Trophoblast cell (in vitro differentiated cells and primary cell): ENCODE measurements at regions not wholly inside any gene's neighbourhood (a gene's known extent, or its start where the extent isn't known, plus 50 kb on each side); places are given as distances from the start of the nearest gene placed in this dataset.

Experiments
- DNase-seq, 2 donors: peaks; one replicate each; pipeline ENCODE4 v3.0.0-alpha.2; 2016
- H2AFZ ChIP-seq: 2 replicates; pipeline ENCODE4 v1.6.1; 2013; ENCODE audit warnings: low read length, moderate library complexity, mild to moderate bottlenecking; ENCODE audit not compliant: insufficient read depth, poor library complexity
- H2AK5ac ChIP-seq: 2 replicates; pipeline ENCODE4 v1.6.1; 2013; ENCODE audit warnings: mild to moderate bottlenecking, low read length
- H2BK120ac ChIP-seq: 2 replicates; pipeline ENCODE4 v1.6.1; 2013; ENCODE audit warnings: low read length, mild to moderate bottlenecking, moderate library complexity; ENCODE audit not compliant: insufficient read depth, poor library complexity
- H2BK12ac ChIP-seq: 2 replicates; pipeline ENCODE4 v1.6.1; 2013; ENCODE audit warnings: mild to moderate bottlenecking, low read length, moderate library complexity
- H2BK5ac ChIP-seq: 2 replicates; pipeline ENCODE4 v1.6.1; 2013; ENCODE audit warnings: low read length, low read depth, moderate library complexity, mild to moderate bottlenecking; ENCODE audit not compliant: poor library complexity
- H3K14ac ChIP-seq: 2 replicates; pipeline ENCODE4 v1.6.1; 2013; ENCODE audit warnings: mild to moderate bottlenecking, low read length
- H3K18ac ChIP-seq: 2 replicates; pipeline ENCODE4 v1.6.1; 2013; ENCODE audit warnings: mild to moderate bottlenecking, low read length
- H3K23ac ChIP-seq: 2 replicates; pipeline ENCODE4 v1.6.1; 2013; ENCODE audit warnings: low read length
- H3K27ac ChIP-seq: 2 replicates; pipeline ENCODE4 v1.5.1; 2013; ENCODE audit warnings: low read depth, mild to moderate bottlenecking, inconsistent platforms, low read length, moderate library complexity
- H3K27me3 ChIP-seq: 2 replicates; pipeline ENCODE4 v1.6.1; 2013; ENCODE audit warnings: inconsistent platforms, mild to moderate bottlenecking, low read length, moderate library complexity; ENCODE audit not compliant: insufficient read depth
- H3K36me3 ChIP-seq, 2 experiments: 1 replicate in 1 of 2; 2 replicates in 1 of 2; pipeline ENCODE4 v1.6.1; 2013; ENCODE audit warnings: low read length in 2 of 2, mild to moderate bottlenecking in 2 of 2, moderate library complexity in 1 of 2; ENCODE audit not compliant: insufficient read depth in 2 of 2, control insufficient read depth in 1 of 2
- H3K4ac ChIP-seq: 2 replicates; pipeline ENCODE4 v1.6.1; 2013; ENCODE audit warnings: low read depth, mild to moderate bottlenecking, low read length, moderate library complexity
- H3K4me1 ChIP-seq, 2 experiments: 1 replicate in 1 of 2; 2 replicates in 1 of 2; pipeline ENCODE4 v1.6.1; 2013; ENCODE audit warnings: low read length in 2 of 2, mild to moderate bottlenecking in 2 of 2, moderate library complexity in 1 of 2; ENCODE audit not compliant: insufficient read depth in 2 of 2, control insufficient read depth in 1 of 2
- H3K4me2 ChIP-seq: 2 replicates; pipeline ENCODE4 v1.6.1; 2013; ENCODE audit warnings: inconsistent platforms, mild to moderate bottlenecking, low read length, moderate library complexity
- H3K4me3 ChIP-seq: 2 replicates; pipeline ENCODE4 v1.5.1; 2013; ENCODE audit warnings: mild to moderate bottlenecking, low read depth, low read length, inconsistent platforms
- H3K79me1 ChIP-seq: one replicate; pipeline ENCODE4 v1.6.1; 2013; ENCODE audit warnings: low read length
- H3K79me2 ChIP-seq: 2 replicates; pipeline ENCODE4 v1.6.1; 2013; ENCODE audit warnings: low read length, mild to moderate bottlenecking; ENCODE audit not compliant: control insufficient read depth, insufficient read depth, poor library complexity
- H3K9ac ChIP-seq: 2 replicates; pipeline ENCODE4 v1.6.1; 2013; ENCODE audit warnings: mild to moderate bottlenecking, low read length
- H3K9me3 ChIP-seq: 2 replicates; pipeline ENCODE4 v1.6.1; 2013; ENCODE audit warnings: low read depth, mild to moderate bottlenecking, control low read depth, inconsistent platforms, low read length; ENCODE audit not compliant: insufficient read depth
- H4K12ac ChIP-seq: 2 replicates; pipeline ENCODE4 v1.6.1; 2013; ENCODE audit warnings: low read depth, mild to moderate bottlenecking, low read length, moderate library complexity
- H4K8ac ChIP-seq: 2 replicates; pipeline ENCODE4 v1.6.1; 2013; ENCODE audit warnings: low read depth, mild to moderate bottlenecking, low read length, moderate library complexity
- H4K91ac ChIP-seq: one replicate; pipeline ENCODE4 v1.6.1; 2013; ENCODE audit warnings: low read depth, mild to moderate bottlenecking, low read length, moderate library complexity
- WGBS: extraction: QIAGEN DNeasy Blood & Tissue Kit; methylation state at CpG from one replicate; pipeline ENCODE4 v1.1.7; 2013; ENCODE audit warnings: missing lambda C conversion rate; ENCODE audit not compliant: insufficient read length, insufficient coverage; ENCODE audit errors: extremely low coverage; 5-methylcytosine and 5-hydroxymethylcytosine counted together

- no CpG with 5 or more reads among the region's 1 CpG for WGBS
- no peaks in the 10 kb centered on the region for H3K27me3 ChIP-seq
These were observed 329.6 kb downstream of the PCDH20 start for GRCh38 chr13:61086087-61086486.

GRCh38 chr13:61084988-61085387 is 330.7 kb downstream of the PCDH20 start:
- H2AK5ac ChIP-seq: no peak overlapping the region
- H3K4me1 ChIP-seq: peaks cover 0 to 2% of the 10 kb centered on the region in 2 experiments
- H3K79me2 ChIP-seq: no peaks in the 10 kb centered on the region
- no peak overlapping the region for H3K23ac ChIP-seq
- H2BK12ac ChIP-seq: no peak overlapping the region
- peaks cover 4% of the 10 kb centered on the region for H3K79me1 ChIP-seq
- H3K4me2 ChIP-seq: no peak overlapping the region
- H3K14ac ChIP-seq: no peak overlapping the region
- no peak overlapping the region for H2BK5ac ChIP-seq
- DNase-seq: no peak
- H3K9ac ChIP-seq: no peak overlapping the region
- no peak overlapping the region for H4K91ac ChIP-seq
- H3K27ac ChIP-seq: no peak overlapping the region
- no peak overlapping the region for H3K4ac ChIP-seq
- H3K18ac ChIP-seq: no peak overlapping the region
- H2AFZ ChIP-seq: no peak overlapping the region
- no peaks in the 10 kb centered on the region for H3K36me3 ChIP-seq
- H2BK120ac ChIP-seq: no peak overlapping the region
- H4K12ac ChIP-seq: no peak overlapping the region
- no peak overlapping the region for H4K8ac ChIP-seq
- no peak overlapping the region for H3K4me3 ChIP-seq
- H3K9me3 ChIP-seq: no peaks in the 10 kb centered on the region
- H3K27me3 ChIP-seq: no peaks in the 10 kb centered on the region

More at GRCh38 chr13:61086087-61086486, 329.6 kb downstream of the PCDH20 start:
- H4K12ac ChIP-seq: no peak overlapping the region
- H4K8ac ChIP-seq: no peak overlapping the region
- H2AK5ac ChIP-seq: no peak overlapping the region
- H2AFZ ChIP-seq: no peak overlapping the region
- H3K23ac ChIP-seq: no peak overlapping the region
- DNase-seq: no peak
- no peak overlapping the region for H4K91ac ChIP-seq
- no peak overlapping the region for H2BK120ac ChIP-seq
- no peak overlapping the region for H3K4me3 ChIP-seq
- peak overlapping the region; percentile 53 for H3K27ac ChIP-seq
- peaks cover 4% of the 10 kb centered on the region for H3K79me1 ChIP-seq
- no peak overlapping the region for H3K4ac ChIP-seq
- no peak overlapping the region for H3K9ac ChIP-seq
- H3K9me3 ChIP-seq: no peaks in the 10 kb centered on the region
- no peak overlapping the region for H3K18ac ChIP-seq
- H3K14ac ChIP-seq: no peak overlapping the region
- H3K79me2 ChIP-seq: no peaks in the 10 kb centered on the region
- no peak overlapping the region for H3K4me2 ChIP-seq
- H2BK5ac ChIP-seq: no peak overlapping the region
- no peak overlapping the region for H2BK12ac ChIP-seq
- peaks cover 0 to 2% of the 10 kb centered on the region in 2 experiments for H3K4me1 ChIP-seq
- no peaks in the 10 kb centered on the region for H3K36me3 ChIP-seq

GRCh38 chr13:61078976-61079770 is 336.5 kb downstream of the PCDH20 start:
- H2BK120ac ChIP-seq: no peak overlapping the region
- H3K27ac ChIP-seq: peak overlapping the region; percentile 47
- no peak overlapping the region for H3K18ac ChIP-seq
- H3K4me1 ChIP-seq: no peaks in the 10 kb centered on the region
- no peak overlapping the region for H2BK12ac ChIP-seq
- H3K36me3 ChIP-seq: no peaks in the 10 kb centered on the region
- no peak overlapping the region for H3K14ac ChIP-seq
- H2AFZ ChIP-seq: no peak overlapping the region
- no peak for DNase-seq
- H4K91ac ChIP-seq: no peak overlapping the region
- no peak overlapping the region for H3K9ac ChIP-seq
- no peak overlapping the region for H2BK5ac ChIP-seq
- WGBS: no CpG with 5 or more reads among the region's 4 CpGs
- H2AK5ac ChIP-seq: no peak overlapping the region
- no peaks in the 10 kb centered on the region for H3K79me2 ChIP-seq
- no peak overlapping the region for H3K4me3 ChIP-seq
- no peaks in the 10 kb centered on the region for H3K79me1 ChIP-seq
- no peak overlapping the region for H3K23ac ChIP-seq
- H3K9me3 ChIP-seq: no peaks in the 10 kb centered on the region
- no peak overlapping the region for H4K12ac ChIP-seq
- no peak overlapping the region for H3K4me2 ChIP-seq
- no peaks in the 10 kb centered on the region for H3K27me3 ChIP-seq
- H3K4ac ChIP-seq: no peak overlapping the region
- no peak overlapping the region for H4K8ac ChIP-seq

- no peak overlapping the region for H2BK5ac ChIP-seq
- H3K23ac ChIP-seq: no peak overlapping the region
- H3K14ac ChIP-seq: no peak overlapping the region
- DNase-seq: no peak
- WGBS: no CpG with 5 or more reads among the region's 1 CpG
- H3K27ac ChIP-seq: no peak overlapping the region
- no peak overlapping the region for H2AFZ ChIP-seq
- H3K4me2 ChIP-seq: no peak overlapping the region
- no peak overlapping the region for H2AK5ac ChIP-seq
- no peak overlapping the region for H2BK12ac ChIP-seq
- no peak overlapping the region for H3K18ac ChIP-seq
- H3K4me3 ChIP-seq: no peak overlapping the region
- no peaks in the 10 kb centered on the region for H3K36me3 ChIP-seq
- H3K4me1 ChIP-seq: no peaks in the 10 kb centered on the region
- H4K91ac ChIP-seq: no peak overlapping the region
- H3K9ac ChIP-seq: no peak overlapping the region
- H2BK120ac ChIP-seq: no peak overlapping the region
- H4K8ac ChIP-seq: no peak overlapping the region
- no peaks in the 10 kb centered on the region for H3K79me1 ChIP-seq
- H3K79me2 ChIP-seq: no peaks in the 10 kb centered on the region
- no peaks in the 10 kb centered on the region for H3K27me3 ChIP-seq
- no peak overlapping the region for H3K4ac ChIP-seq
- peaks cover 2% of the 10 kb centered on the region for H3K9me3 ChIP-seq
- no peak overlapping the region for H4K12ac ChIP-seq
These were observed 363.5 kb downstream of the PCDH20 start for GRCh38 chr13:61052175-61052574.
